Sciatic nerve (tissue), 2 donors: ENCODE measurements at regions not wholly inside any gene's neighbourhood (a gene's known extent, or its start where the extent isn't known, plus 50 kb on each side); places are given as distances from the start of the nearest gene placed in this dataset.

ENCODE experiments used
- ATAC-seq: fragments of 200-7000 bp; cut with Tn5 transposase; one replicate; pipeline ENCODE4 v1.9.1; 2020; ENCODE audit warnings: mild to moderate bottlenecking, moderate library complexity
- DNase-seq: peaks from one replicate; pipeline ENCODE4 v3.0.0-alpha.2; 2020; ENCODE audit warnings: low spot score
- intact Hi-C: fragments of 100-400 bp; cut with DNase I; formaldehyde crosslinking; loops from one replicate; pipeline ENCODE4 v1.14.2; 2022
- donor health status: DM: no; HTN: no; CAD: no.
- donor health status: DM: no; HTN: no; CAD: no.

DNA sequence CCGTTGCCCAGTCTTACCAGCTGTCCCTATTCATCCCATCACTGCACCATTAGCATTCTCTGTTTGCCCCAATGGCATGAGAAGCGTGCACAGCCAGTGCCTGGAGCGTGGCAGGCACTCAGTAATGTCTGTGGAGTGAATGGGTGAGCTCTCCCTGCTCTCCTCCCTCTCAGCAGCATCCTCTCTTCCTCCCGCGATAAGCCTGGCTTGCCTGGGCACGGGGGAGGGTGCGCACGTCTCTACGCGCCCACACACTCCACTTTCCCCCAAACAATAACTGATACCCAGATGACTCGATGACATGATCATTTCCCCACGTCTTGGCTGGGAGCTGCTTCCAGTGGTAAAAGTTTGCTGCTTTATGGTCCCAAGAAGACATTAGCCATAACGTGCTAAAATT lies 81.8 kb upstream of the LINGO1 start:
- ATAC-seq (no peak), DNase-seq (no peak)
- intact Hi-C loops, result no loop called here

DNA sequence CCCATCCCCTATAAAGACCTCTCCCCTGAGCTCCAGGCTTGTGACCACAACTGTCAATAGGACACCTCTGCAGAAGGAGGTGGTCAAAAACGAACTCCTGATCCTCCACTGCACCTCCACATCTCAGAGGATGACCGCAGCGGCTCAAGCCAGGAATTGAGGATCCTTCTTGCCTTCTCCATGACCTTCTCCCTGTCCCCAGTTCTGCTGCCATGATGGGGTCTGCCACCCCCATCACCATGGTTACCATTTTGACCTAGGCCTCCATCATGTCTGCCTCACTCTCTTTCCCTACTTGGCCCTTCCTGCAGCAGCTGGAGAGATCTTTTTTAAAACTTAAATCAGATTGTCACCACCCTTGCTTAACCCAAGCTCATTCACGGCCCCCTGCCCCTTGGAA lies 81.3 kb upstream of the LINGO1 start:
- no peak for DNase-seq
- intact Hi-C loops, result no loop called here
- ATAC-seq, result no peak

DNA sequence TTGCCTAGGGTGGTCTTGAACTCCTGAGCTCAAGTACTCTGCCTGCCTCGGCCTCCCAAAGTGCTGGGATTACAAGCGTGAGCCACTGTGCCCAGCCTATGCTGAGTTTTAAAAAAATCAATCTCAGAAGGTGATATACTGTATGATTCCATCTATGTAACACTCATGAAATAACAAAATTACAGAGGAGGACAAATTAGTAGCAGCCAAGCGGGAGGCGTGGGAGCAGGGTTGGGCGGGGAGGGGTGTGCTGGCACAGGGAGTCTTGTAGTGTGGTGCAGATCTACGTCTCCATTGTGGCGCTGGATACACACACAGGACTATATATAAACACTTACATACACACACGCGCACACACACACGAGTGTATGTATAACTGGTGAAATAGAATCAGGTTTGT lies 80.6 kb upstream of the LINGO1 start:
- DNase-seq (no peak), ATAC-seq (no peak)
- intact Hi-C loops, result no loop called here

DNA sequence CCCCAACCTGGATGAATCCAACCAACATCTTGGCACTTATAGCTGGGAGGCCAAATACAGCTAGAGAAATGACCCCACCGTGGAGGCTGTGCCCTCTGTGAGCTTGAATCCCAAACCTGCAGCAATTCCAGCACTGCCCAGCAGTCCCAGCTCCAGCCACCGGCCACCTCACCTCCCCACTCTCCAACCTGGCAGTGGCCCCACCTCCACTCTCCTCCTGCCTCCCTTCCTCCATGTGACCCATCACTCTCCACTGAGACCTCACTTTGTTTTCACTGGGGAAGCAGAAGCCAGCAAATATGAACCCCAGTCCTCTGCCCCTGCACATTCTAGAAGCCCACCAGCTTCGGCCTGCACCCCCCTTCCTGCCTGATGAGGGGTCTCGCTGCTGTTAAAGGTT lies 79.7 kb upstream of the LINGO1 start:
- DNase-seq, result no peak
- ATAC-seq, result no peak
- intact Hi-C loops, result no loop called here

DNA sequence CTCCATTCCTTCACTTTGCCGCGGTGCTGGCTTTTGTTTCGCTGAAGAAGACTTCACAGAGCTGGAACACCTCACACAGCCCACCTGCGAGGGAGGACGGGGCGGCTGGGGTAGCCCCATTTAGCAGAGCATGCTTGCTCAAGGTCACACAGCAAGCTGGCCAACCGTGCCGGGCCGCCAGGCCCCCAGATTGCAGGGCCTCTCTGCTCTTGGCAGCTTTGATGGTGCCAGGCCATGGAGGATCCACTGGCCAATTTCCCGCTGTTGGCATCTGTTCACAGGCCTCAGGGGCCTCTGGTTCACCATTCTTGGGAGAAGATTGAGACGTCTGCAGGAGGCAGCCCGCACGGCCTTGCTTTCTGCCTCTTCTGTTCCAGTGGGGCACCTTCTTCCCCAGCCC lies 77.9 kb upstream of the LINGO1 start:
- DNase-seq (no peak), ATAC-seq (no peak)
- intact Hi-C loops, result no loop called here

DNA sequence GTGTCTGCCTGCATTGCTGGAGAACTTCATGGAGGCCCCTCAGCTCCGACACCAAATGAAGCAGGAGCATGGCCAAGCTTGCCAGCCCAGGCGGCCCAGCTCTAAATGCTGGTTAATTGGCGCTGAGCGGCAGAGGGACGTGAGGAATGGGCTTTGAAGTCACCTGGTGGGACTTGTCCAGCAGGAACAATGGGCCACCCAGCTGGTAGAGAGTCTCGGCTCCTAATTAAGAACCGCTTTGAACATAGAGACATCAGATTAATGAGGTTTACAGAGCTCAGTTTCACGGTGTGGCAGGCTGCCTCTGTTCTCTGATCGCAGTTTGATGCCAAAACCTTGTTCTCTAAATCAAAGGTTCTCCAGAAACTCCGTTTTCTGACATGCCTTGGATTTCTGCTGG lies 77.5 kb upstream of the LINGO1 start:
- intact Hi-C loops, result no loop called here
- ATAC-seq (no peak), DNase-seq (no peak)

DNA sequence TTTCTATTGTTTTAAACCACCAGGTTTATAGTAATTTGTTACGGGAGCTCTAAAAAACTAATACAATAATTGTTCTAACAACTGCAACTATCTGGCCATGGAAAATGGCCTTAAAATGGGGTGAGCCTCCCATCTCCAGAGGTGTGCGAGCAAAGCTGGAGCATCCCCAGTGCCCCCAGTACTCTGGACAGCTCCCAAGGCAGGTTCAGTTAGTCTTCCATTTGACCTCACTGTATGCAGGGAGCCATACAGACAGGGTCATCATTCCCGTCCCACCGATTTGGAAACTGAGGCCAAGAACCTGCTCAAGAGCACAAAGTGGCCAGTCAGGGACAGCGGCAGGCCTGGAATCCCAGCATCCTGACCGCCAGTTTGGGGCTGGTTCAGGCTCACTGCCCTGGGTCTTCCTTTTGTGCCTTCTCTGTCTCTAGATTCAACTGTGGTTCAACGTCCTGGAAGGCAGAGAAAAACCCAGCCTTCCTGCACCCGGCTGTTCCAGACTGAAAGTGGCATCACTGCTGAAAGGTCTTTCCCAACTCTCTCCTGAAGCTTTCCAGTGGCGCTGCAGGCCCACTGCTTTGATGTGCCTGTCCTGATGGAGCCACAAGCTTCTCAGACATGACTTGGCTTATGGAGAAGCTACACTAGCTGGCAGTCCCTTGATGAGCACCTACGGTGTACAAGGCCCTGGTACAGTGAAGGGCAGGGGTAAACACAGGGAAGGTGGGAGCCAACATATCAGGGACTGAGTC lies 76.6 kb upstream of the LINGO1 start:
- ATAC-seq (no peak), DNase-seq (no peak)
- intact Hi-C loops, result no loop called here

DNA sequence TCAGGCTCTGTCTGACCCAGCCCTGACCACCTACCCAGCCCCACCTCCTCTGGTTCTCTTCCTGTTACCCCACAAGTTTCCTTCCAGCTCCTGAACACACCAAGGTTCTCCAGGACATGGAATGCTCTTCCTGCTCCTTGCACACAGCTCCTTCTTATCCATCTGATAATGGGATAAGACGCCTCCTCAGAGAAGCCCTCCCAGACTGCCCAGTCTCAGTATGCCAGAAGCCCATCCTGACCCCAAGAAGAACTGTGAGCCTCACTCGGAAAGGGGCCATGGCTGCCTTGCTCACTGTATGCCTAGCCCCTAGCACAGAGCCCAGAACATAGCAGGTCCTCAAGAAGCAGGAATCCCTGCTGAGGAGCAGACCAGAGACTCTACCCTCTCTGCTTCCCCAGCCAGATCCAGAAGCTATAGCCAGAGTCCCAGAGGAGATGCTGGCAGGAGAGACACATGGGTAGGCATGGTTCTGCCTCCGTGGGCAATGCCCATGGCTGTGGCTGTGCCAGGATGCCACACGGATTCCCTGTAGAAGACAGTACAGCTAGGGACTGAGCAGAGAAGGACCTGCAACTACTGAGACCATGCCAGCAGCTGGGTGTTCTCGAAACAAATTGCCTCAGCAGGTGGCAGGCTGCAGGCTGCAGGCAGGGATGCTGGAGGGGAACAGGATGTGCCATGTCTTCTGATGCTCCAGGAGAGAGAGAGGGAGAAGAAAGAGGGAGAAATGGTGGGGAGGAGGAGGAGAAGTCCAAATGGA lies 74.0 kb upstream of the LINGO1 start:
- ATAC-seq (no peak), DNase-seq (no peak)
- intact Hi-C loops, result no loop called here

DNA sequence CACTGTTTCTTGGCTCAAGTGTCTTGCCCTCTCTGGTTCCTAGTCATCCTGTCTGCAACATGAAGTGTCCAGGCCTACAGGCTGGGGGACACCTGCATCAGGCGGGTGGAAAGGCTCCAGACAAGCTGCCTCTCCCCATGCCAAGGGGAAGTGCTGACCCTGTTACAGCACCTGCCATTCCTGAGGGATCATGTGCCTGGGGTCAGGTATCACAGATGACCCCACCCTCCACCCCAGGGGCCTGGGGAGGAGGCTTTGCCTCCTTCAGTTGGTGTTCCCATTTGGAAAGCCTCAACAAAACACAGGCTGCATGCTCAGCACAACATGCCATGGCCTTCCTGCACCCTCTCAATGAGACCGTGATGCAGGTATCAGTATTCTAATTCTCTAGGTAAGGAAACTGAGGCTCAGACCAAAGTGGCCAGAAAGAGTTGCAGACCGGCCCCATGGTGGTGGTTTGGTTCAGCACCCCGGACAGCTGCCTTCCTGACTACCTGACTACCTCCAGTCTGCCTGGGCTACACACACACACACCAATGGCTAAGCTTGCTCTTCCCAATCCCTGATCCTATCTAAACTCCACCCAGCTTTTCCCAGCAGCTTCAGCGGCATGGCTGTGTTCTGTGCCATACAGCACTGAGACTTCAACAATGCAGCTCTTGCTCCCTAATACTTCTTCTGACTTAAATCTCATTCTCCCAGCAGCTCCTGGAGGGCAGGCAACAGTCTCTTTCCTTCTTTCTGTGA lies 69.7 kb upstream of the LINGO1 start:
- DNase-seq (no peak), ATAC-seq (no peak)
- intact Hi-C loops, result no loop called here

DNA sequence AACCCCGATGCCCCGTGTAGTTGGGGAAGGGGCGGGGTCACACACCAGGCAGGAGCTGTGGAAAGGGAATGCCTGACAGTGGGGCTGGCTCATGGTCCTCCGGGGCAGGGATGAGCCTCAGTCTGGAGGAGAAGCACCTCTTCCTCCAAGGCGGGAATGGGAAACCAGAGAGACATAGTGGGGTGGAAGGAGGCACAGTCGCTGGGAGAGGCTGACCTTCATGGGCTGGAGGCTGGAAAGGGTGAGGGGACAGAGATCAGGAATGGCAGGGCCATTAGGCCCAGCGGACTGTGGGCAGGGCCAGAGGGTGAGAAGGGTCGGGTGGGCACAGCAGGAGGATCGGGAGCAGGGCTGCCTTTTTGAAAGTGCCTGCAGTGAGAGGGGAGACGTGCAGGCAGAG lies 65.8 kb upstream of the LINGO1 start:
- ATAC-seq, result no peak
- intact Hi-C loops, result no loop called here
- no peak for DNase-seq

DNA sequence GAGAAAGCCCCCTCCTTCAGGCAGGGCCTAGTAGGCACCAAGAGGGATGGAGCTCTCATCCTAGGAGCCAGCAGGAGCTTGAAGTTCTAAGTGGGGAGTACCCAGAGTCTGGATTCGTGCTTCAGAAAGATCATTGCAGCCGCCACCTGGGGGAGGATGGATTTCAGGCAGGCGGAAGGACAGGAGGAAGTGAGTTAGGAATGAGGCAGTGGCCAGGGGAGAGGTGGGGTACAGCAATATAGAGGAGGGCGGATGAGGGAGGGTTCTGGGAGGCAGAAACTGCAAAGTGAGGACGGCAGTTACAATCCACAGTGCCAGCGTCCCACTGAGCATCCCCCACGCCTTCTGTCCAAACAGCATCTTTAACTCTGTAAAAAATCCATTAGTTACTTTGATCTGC lies 65.2 kb upstream of the LINGO1 start:
- intact Hi-C loops, result no loop called here
- ATAC-seq, result no peak
- no peak for DNase-seq

DNA sequence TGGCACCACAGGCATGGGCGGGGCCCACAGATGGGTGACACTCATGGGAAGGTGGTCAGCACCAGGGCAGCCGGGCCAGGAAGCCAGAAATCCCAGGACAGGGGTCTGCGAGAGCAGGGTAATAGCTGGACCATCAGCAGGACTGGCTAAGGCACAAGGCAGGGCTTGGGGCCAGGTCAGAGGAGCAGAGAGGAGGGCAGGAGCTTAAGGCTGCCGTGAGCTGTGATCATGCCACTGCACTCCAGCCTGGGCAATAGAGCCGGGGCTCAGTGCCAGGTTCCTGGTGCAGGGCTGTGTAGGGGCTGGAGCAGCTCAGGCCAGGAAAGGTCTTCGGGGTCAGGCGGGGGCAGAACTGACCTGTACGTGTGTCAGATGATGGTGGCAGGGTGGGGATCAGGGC lies 64.2 kb upstream of the LINGO1 start:
- intact Hi-C loops, result no loop called here
- DNase-seq, result no peak
- no peak for ATAC-seq

DNA sequence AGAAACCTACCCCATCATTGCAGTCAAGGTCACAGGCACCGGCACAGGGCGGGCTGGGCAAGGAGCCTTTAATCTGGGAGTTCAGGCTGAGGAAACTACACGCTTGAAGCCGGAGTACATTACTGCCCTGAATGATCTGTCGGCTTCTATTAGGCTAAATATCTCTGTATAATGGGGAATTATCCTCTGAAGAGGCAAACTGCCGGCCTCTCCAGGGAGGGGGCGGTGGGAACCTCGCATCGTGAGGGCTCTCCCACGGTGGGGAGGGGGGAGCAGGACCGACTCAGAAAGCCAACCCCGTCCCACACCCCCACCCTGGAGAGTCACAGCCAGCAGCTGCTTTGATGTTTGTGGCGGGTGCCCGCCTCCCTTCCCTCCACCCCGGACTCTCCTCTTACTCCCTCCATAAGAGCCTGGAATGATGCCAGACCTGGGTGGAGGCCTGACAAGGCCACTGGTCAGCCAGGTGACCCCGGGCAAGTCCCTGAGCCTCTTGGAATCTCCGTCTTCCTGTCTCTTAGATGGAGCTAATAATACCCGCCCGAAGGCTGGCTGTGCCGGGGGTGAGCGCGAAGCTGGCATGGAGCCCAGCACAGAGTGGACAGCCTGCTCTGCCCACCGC lies 63.4 kb upstream of the LINGO1 start:
- intact Hi-C loops, result no loop called here
- DNase-seq, result no peak
- ATAC-seq, result no peak

DNA sequence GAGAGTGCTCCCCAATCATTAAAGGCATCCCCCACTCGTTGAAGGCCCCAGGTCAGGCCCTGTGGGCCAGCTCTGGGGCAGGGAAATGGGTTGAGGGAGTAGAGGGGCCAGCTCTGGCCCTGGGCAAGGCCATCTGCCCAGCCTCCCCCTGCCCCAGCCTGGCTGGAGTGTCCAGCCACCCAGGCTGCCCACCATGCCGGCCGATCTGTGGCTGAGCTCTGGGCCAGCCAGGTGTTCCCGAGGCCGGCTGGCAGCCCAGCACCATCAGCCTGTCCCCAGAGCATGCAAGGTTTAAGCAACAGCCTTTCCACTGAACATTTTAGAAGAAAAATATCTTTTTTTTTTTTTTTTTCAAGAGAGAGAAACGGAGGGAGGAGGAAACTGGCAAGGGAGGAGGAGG lies 62.8 kb upstream of the LINGO1 start:
- DNase-seq (no peak), ATAC-seq (no peak)
- intact Hi-C loops, result no loop called here

DNA sequence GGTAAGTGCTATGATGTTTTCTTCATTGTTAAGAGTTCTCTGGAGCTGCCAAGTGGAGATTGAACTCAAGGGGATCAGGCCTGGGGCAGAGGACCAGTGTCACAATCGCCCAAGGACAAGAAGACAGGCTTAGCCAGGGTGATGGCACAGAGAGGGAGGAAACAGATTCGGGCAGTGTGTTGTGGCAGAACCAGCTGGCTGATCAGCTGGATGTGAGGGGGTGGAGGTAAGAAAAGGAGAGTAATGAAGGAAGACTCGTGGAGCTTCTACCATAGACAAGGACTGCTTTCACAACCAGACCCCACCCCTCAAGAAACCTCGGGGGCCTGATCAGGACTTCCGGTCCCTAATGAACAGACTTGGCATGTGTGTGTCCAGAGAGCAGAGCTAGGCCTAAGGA lies 60.9 kb upstream of the LINGO1 start:
- no peak for ATAC-seq
- no peak for DNase-seq
- intact Hi-C loops, result no loop called here

DNA sequence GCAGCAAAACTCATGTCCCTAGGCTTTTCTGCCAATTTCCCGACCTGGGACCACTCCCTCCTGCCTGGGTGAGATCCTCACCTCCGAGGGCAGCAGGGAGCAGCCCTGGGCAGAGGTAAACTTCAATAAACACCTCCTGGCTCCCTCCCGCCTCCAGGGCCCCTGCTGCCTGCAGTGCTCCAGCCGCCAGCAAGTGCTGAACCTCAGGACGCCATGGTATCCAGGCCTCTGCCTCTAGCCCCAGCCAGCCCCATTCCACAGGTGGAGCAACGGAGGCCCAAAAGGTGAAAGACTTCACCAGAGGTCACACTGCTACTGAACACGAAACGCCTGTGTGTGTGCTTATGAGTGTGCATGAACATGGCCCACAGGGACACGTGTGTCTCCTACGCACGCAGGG lies 59.9 kb upstream of the LINGO1 start:
- no peak for DNase-seq
- intact Hi-C loops, result no loop called here
- ATAC-seq, result no peak

DNA sequence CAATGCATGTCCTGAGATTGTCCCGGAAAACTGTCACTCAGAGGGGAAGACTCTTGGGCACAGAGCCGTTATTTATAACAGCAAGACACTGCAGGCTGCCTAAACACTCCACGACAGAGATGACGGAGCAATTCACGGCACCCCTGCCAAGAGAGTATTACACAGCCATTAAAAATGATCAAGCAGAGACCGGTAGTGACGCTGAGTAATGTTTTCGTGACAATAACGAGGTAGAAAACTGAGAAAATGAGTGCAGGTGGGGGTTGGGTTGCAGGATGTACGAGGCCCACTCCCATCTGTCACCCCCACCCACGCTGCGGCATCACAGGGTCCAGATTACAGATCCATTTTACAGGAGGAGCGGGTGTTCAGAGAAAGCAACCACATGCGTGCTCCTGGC lies 58.9 kb upstream of the LINGO1 start:
- intact Hi-C loops, result no loop called here
- DNase-seq, result no peak
- no peak for ATAC-seq

DNA sequence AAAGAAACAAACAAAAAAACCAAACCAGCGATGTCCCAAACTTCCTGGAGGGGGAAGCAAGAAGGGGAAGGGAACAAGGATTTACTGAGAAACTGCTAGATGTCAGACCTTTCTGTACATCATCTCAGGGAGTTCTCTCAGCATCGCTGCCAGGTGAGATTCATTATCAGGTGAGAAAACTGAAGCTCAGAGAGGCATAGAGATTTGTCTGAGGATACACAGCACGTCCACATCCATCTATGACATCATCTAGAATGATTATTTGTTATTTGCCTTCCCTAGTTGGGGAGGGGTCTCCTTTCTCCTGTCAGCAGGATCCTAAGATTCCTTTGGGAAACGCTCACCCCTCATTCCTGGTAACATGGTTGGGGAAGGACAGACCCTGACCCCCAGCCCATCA lies 57.1 kb upstream of the LINGO1 start:
- DNase-seq, result no peak
- ATAC-seq, result no peak
- intact Hi-C loops, result no loop called here

DNA sequence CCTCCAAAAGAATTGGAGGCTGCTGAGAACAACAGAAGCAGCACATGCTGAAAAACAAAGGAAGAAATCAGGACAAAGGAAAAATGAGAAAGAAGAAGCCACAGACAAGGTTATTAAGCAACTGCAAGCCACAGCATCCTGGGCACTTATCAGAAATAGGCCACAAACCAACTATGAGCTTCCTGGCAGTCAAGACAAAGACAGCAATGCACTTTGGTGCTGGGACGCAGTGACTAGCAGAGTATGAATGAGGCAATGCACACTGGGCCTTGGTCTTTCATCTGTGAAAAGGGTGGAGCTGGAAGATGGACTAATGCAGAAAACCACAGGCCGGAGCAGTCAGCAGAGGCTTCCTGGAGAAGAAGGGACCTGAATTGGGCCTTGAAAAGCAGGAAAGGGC lies 56.0 kb upstream of the LINGO1 start:
- DNase-seq (no peak), ATAC-seq (no peak)
- intact Hi-C loops, result no loop called here

DNA sequence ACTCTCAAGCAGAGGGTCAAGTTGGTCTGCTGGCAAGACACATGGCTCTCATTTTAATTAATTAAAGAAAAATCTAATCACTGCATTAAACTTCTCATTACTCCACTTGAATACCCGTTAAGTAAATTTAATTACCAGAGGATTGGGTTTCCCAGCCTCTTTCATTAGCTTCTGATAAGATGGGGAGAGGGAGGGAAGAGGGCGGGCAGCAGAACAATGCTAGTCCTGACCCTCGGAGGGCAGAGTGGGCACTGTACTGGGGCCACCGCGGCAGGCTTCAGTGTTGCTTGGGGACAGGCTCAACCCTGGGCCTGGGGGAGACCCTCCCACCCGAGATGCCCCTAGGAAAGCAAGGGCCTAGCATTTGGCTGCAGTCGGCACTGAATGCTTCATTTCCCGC lies 55.6 kb upstream of the LINGO1 start:
- no peak for DNase-seq
- ATAC-seq, result no peak
- intact Hi-C loops, result no loop called here
